Retinal pigment epithelial cell (primary cell): ENCODE measurements at regions not wholly inside any gene's neighbourhood (a gene's known extent, or its start where the extent isn't known, plus 50 kb on each side); places are given as distances from the start of the nearest gene placed in this dataset.

Experiments
- DNase-seq: peaks from one replicate; pipeline ENCODE4 v3.0.0-alpha.2; 2010; ENCODE audit warnings: low read depth
- H3K4me3 ChIP-seq: 2 replicates; pipeline ENCODE4 v1.5.1; 2011; ENCODE audit warnings: mild to moderate bottlenecking, low read length, control low read depth, moderate library complexity
- TF ChIP-seq, protein P1 (sequence below): conservative IDR thresholded peaks from 2 replicates; pipeline ENCODE4 v1.5.1; 2011; ENCODE audit warnings: low read depth, low read length, control low read depth, inconsistent platforms

DNA sequence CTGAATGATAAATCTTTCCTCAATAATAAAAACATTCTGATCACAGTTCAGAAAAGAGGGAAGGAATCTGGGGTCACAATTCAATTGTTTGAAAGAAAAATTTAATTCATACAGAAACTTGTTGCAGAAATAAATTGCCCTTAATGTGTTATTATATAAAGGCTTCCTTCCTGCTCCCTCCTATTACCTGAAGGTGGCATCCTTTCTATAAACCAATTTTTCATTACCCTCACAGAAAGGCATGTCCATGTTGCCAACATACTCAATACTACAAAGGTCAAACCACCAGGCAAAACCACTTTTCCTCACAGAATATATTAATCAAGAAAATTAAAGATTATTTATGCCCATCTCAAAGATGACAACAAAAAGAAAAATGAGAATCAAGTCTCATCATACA lies 194.3 kb upstream of the CT83 start:
- no peak overlapping the region for H3K4me3 ChIP-seq
- no peak for DNase-seq
- TF ChIP-seq, protein P1, sequence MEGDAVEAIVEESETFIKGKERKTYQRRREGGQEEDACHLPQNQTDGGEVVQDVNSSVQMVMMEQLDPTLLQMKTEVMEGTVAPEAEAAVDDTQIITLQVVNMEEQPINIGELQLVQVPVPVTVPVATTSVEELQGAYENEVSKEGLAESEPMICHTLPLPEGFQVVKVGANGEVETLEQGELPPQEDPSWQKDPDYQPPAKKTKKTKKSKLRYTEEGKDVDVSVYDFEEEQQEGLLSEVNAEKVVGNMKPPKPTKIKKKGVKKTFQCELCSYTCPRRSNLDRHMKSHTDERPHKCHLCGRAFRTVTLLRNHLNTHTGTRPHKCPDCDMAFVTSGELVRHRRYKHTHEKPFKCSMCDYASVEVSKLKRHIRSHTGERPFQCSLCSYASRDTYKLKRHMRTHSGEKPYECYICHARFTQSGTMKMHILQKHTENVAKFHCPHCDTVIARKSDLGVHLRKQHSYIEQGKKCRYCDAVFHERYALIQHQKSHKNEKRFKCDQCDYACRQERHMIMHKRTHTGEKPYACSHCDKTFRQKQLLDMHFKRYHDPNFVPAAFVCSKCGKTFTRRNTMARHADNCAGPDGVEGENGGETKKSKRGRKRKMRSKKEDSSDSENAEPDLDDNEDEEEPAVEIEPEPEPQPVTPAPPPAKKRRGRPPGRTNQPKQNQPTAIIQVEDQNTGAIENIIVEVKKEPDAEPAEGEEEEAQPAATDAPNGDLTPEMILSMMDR: no peak

DNA sequence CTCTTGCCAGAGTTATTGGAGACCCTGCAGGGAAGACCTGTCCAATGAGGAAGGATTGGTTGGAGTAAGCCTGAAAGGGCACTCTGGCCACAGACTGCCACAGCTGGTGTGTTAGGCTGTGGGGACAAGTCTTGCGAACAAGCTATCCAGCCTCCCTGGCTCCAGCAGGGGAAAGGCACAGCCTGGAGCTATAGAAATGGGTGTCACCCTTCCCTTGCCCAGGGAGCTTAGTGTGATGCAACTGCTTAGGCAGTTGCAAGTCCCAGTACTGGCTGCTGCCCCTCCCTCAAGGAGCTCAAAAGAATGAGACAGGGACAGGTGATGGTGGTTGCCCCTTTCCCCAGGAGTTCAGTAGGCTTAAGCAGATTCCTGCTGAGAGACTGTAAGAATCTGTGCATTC lies 165.7 kb upstream of the CT83 start:
- TF ChIP-seq, protein P1: no peak
- no peak overlapping the region for H3K4me3 ChIP-seq
- no peak for DNase-seq

DNA sequence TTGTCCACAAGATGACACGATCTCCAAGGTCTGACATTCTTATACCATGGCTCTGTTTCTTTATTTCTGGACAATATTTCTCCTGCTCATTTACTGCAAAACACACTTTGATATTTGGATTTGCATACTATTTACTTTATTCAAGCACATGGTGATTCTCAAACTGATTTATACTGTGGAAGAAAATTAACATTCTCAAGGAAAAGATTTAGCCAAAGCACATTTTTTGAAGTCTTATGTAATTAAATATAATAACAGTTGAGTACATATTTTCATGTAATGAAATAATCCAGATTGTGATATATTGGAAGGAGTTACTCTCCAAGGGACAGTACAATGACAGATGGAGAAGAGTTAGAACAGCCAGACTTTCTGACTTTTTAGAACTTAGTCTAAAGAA lies 155.8 kb upstream of the CT83 start:
- no peak overlapping the region for H3K4me3 ChIP-seq
- TF ChIP-seq, protein P1: no peak
- no peak for DNase-seq

DNA sequence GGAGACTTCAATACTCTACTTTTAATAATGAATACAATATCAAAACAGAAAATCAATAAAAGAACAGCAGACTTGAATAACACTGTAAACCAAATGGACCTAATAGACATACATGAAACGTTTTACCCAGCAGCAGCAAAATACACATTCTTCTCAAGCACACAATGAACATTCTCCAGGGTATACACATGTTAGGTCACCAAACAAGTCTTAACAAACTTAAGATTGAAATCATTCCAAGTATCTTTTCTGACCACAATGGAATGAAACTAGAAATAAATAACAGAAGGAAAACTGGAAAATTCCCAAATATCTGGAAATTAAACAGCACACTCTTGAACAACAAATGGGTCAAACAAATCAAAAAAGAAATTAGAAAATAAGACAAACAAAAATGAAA lies 145.0 kb upstream of the CT83 start:
- TF ChIP-seq, protein P1: no peak
- H3K4me3 ChIP-seq: no peak overlapping the region
- no peak for DNase-seq

DNA sequence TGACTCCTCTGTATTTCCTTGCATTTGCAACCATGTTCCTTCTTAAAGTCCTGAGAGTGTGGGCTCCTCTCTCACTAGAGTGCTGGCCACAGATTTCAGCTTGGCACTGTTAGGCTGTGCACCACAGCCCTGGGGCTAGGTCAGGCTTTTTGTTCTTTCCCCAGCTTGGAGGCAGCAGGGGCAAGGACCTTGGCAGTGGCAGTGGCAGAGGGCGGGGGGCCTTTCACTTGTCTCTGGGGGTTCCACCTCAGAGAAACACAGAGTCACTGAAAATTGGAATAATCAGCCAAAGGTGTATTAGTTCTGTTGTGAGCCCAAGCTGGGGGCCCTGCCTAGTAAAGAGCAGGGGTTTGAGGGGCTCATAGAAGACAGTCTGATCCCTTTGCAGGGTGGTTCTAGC lies 142.8 kb upstream of the CT83 start:
- H3K4me3 ChIP-seq: no peak overlapping the region
- TF ChIP-seq, protein P1: no peak
- no peak for DNase-seq

DNA sequence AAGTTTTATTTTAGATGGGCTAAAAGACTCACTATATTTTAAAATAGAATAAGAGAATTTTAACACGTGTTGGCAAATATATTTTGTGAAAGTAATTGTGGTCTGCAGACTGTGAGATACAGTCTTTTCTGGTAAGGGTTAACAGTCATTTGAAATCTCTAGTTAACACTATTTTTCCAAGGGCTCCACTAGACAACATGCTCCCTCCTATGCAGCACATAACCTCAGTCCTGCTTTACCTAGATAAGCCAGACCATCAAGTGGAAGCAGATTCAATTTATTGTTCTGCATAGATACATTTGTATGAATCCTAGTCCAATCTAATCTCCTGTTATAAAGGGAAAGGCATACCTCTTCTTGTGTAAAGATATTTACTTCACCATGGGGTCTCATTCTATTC lies 133.2 kb upstream of the CT83 start:
- H3K4me3 ChIP-seq: no peak overlapping the region
- TF ChIP-seq, protein P1: no peak
- DNase-seq: no peak
